ENCODE measurements at regions not wholly inside any gene's neighbourhood (a gene's known extent, or its start where the extent isn't known, plus 50 kb on each side); places are given as distances from the start of the nearest gene placed in this dataset.

DNA sequence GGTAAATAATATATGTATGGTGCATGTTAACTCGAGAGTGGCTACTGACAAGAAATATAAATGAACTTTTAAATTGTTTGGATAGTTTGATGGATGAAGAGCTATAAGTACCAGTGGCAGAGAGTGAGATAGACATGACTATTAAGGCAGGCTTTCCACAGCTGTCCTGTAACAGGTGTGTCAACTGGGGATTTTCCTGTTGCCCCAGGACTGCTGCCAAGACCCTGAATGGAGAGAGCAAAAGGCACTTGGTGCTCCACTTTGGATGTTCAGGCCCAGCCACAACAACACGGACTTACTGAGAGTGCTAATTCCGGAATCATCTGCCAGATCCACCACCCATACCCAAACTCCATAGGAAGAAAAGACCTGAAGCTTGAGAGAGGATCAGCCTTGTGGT is 215.1 kb downstream of the SEC61B start:
- no peak overlapping the region for H3K4me2 ChIP-seq (ENCODE audit: insufficient read depth, low read length)
- no peak for TF ChIP-seq EZH2 (IDR thresholded peaks at IDR 0.05; ENCODE audit: borderline replicate concordance, low read depth, low read length, severe bottlenecking)
- TF ChIP-seq, protein P1, sequence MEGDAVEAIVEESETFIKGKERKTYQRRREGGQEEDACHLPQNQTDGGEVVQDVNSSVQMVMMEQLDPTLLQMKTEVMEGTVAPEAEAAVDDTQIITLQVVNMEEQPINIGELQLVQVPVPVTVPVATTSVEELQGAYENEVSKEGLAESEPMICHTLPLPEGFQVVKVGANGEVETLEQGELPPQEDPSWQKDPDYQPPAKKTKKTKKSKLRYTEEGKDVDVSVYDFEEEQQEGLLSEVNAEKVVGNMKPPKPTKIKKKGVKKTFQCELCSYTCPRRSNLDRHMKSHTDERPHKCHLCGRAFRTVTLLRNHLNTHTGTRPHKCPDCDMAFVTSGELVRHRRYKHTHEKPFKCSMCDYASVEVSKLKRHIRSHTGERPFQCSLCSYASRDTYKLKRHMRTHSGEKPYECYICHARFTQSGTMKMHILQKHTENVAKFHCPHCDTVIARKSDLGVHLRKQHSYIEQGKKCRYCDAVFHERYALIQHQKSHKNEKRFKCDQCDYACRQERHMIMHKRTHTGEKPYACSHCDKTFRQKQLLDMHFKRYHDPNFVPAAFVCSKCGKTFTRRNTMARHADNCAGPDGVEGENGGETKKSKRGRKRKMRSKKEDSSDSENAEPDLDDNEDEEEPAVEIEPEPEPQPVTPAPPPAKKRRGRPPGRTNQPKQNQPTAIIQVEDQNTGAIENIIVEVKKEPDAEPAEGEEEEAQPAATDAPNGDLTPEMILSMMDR (IDR thresholded peaks at IDR 0.05; ENCODE audit: borderline replicate concordance, extremely low read depth, low read length, poor library complexity, severe bottlenecking): no peak
- H3K79me2 ChIP-seq (ENCODE audit: insufficient read depth, low read length): no peaks in the 10 kb centered on the region
- no peaks in the 10 kb centered on the region for H3K4me1 ChIP-seq (ENCODE audit: insufficient read depth, low read length)
- no peaks in the 10 kb centered on the region for H3K36me3 ChIP-seq (ENCODE audit: insufficient read depth, low read length)
- no peak overlapping the region for H2AFZ ChIP-seq (ENCODE audit: low read depth, low read length)
- no peaks in the 10 kb centered on the region for H3K9me3 ChIP-seq (ENCODE audit: insufficient read depth, low read length, severe bottlenecking)
- no peaks in the 10 kb centered on the region for H3K27me3 ChIP-seq (ENCODE audit: insufficient read depth, low read length, poor library complexity)
- ATAC-seq (ENCODE audit: insufficient read depth, low read depth): no peak
- H3K27ac ChIP-seq (ENCODE audit: low read length): no peak overlapping the region
- H4K20me1 ChIP-seq (ENCODE audit: insufficient read depth, low read length): no peaks in the 10 kb centered on the region
- no peak for DNase-seq
- no peak overlapping the region for H3K9ac ChIP-seq (ENCODE audit: low read depth, low read length)
- no peak overlapping the region for H3K4me3 ChIP-seq (ENCODE audit: low read depth in 1 of 2, low read length in 2 of 2)

DNA sequence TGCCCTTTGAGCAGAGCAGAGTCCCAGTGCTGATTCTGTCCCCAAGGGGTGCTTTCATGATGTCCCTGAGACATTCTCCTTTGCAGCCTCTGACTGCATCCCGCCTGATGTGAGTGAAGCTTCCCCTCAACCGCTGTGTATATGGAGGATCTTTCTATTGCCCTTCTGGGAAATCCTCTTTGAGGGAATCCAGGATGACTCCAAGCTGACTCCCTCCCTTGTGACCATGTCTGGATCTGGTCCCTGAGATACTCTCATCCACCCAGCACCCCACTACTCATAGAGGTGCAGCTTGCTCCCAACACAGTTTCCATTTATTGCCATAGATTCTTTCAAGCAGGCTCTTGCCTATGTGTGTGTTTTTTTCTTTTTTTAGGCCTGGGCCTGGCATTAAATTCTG is 216.5 kb downstream of the SEC61B start:
- no peak overlapping the region for H2AFZ ChIP-seq (ENCODE audit: low read depth, low read length)
- H3K4me1 ChIP-seq (ENCODE audit: insufficient read depth, low read length): no peaks in the 10 kb centered on the region
- H3K4me2 ChIP-seq (ENCODE audit: insufficient read depth, low read length): no peak overlapping the region
- no peak overlapping the region for H3K27ac ChIP-seq (ENCODE audit: low read length)
- ATAC-seq (ENCODE audit: insufficient read depth, low read depth) (no peak), DNase-seq (no peak)
- no peaks in the 10 kb centered on the region for H3K27me3 ChIP-seq (ENCODE audit: insufficient read depth, low read length, poor library complexity)
- no peak overlapping the region for H3K4me3 ChIP-seq (ENCODE audit: low read depth in 1 of 2, low read length in 2 of 2)
- H3K36me3 ChIP-seq (ENCODE audit: insufficient read depth, low read length): no peaks in the 10 kb centered on the region
- no peaks in the 10 kb centered on the region for H3K9me3 ChIP-seq (ENCODE audit: insufficient read depth, low read length, severe bottlenecking)
- TF ChIP-seq, protein P1 (IDR thresholded peaks at IDR 0.05; ENCODE audit: borderline replicate concordance, extremely low read depth, low read length, poor library complexity, severe bottlenecking): no peak
- no peak for TF ChIP-seq EZH2 (IDR thresholded peaks at IDR 0.05; ENCODE audit: borderline replicate concordance, low read depth, low read length, severe bottlenecking)
- no peak overlapping the region for H3K9ac ChIP-seq (ENCODE audit: low read depth, low read length)
- H3K79me2 ChIP-seq (ENCODE audit: insufficient read depth, low read length): no peaks in the 10 kb centered on the region
- no peaks in the 10 kb centered on the region for H4K20me1 ChIP-seq (ENCODE audit: insufficient read depth, low read length)

DNA sequence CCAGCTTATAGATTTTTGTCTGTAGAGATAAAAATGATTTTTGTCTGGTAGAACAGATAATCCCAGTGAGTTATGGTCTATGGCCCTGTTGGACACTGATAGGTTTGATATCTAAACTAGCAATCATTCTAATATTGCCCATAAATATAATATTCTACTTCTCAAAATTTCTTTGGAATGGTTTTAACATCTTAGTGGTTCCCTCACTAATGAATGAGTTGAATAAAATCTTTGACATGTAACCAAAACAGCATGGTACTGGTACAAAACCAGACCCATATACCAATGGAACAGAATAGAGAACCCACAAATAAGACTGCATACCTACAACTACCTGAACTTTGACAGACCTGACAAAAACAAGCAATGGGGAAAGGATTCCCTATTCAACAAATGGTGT is 219.7 kb downstream of the SEC61B start:
- H3K9ac ChIP-seq (ENCODE audit: low read depth, low read length): no peak overlapping the region
- H3K4me3 ChIP-seq (ENCODE audit: low read depth in 1 of 2, low read length in 2 of 2): no peak overlapping the region
- H4K20me1 ChIP-seq (ENCODE audit: insufficient read depth, low read length): no peaks in the 10 kb centered on the region
- no peak for DNase-seq
- no peaks in the 10 kb centered on the region for H3K4me1 ChIP-seq (ENCODE audit: insufficient read depth, low read length)
- H3K4me2 ChIP-seq (ENCODE audit: insufficient read depth, low read length): no peak overlapping the region
- H3K27ac ChIP-seq (ENCODE audit: low read length): no peak overlapping the region
- TF ChIP-seq, protein P1 (IDR thresholded peaks at IDR 0.05; ENCODE audit: borderline replicate concordance, extremely low read depth, low read length, poor library complexity, severe bottlenecking): no peak
- no peak for TF ChIP-seq EZH2 (IDR thresholded peaks at IDR 0.05; ENCODE audit: borderline replicate concordance, low read depth, low read length, severe bottlenecking)
- H3K36me3 ChIP-seq (ENCODE audit: insufficient read depth, low read length): no peaks in the 10 kb centered on the region
- H3K9me3 ChIP-seq (ENCODE audit: insufficient read depth, low read length, severe bottlenecking): no peaks in the 10 kb centered on the region
- no peak overlapping the region for H2AFZ ChIP-seq (ENCODE audit: low read depth, low read length)
- no peak for ATAC-seq (ENCODE audit: insufficient read depth, low read depth)
- H3K79me2 ChIP-seq (ENCODE audit: insufficient read depth, low read length): no peaks in the 10 kb centered on the region
- no peaks in the 10 kb centered on the region for H3K27me3 ChIP-seq (ENCODE audit: insufficient read depth, low read length, poor library complexity)

DNA sequence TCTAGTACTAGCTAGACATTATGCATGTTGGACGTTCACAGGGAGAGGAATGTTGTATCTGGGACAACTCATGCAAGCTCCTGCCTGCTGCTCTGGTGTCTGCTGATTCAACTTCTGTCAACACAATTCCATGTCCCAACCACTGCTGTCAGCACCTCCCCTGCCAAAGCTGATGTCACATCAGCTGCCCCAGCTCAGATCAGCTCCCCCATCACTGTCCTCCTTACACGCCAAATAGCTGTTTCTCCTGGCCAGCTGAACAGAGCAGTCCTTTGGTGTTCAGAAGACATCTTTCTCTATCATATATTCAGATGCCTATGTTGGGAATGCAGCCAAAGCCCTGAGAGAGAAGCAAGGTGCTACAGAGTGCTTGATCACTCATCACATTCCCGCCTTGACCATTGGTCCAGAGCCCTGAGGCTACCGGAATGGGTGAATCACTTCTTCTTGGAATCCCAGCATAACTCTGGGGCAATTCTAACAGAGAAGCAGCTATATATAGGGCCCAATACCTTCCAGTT is 223.3 kb downstream of the SEC61B start:
- TF ChIP-seq EZH2 (IDR thresholded peaks at IDR 0.05; ENCODE audit: borderline replicate concordance, low read depth, low read length, severe bottlenecking): no peak
- H3K79me2 ChIP-seq (ENCODE audit: insufficient read depth, low read length): no peaks in the 10 kb centered on the region
- DNase-seq: no peak

More for the DNA sequence above, 223.3 kb downstream of the SEC61B start:
- no peak overlapping the region for H3K4me3 ChIP-seq (ENCODE audit: low read depth in 1 of 2, low read length in 2 of 2)
- ATAC-seq (ENCODE audit: insufficient read depth, low read depth): no peak
- H3K36me3 ChIP-seq (ENCODE audit: insufficient read depth, low read length): no peaks in the 10 kb centered on the region
- no peak overlapping the region for H2AFZ ChIP-seq (ENCODE audit: low read depth, low read length)
- H4K20me1 ChIP-seq (ENCODE audit: insufficient read depth, low read length): no peaks in the 10 kb centered on the region
- no peak overlapping the region for H3K27ac ChIP-seq (ENCODE audit: low read length)
- no peak overlapping the region for H3K9ac ChIP-seq (ENCODE audit: low read depth, low read length)
- no peaks in the 10 kb centered on the region for H3K9me3 ChIP-seq (ENCODE audit: insufficient read depth, low read length, severe bottlenecking)
- H3K27me3 ChIP-seq (ENCODE audit: insufficient read depth, low read length, poor library complexity): no peaks in the 10 kb centered on the region
- H3K4me2 ChIP-seq (ENCODE audit: insufficient read depth, low read length): no peak overlapping the region
- H3K4me1 ChIP-seq (ENCODE audit: insufficient read depth, low read length): no peaks in the 10 kb centered on the region

Measured in DND-41 (cell line).